HG02884 (cell line): ENCODE measurements at regions not wholly inside any gene's neighbourhood (a gene's known extent, or its start where the extent isn't known, plus 50 kb on each side); places are given as distances from the start of the nearest gene placed in this dataset.

Source experiments
- ATAC-seq: cut with Tn5 transposase; IDR thresholded peaks from one replicate; pipeline ENCODE4 v1.9.1; 2021; ENCODE audit warnings: mild to moderate bottlenecking, moderate library complexity; ENCODE audit not compliant: unreplicated experiment

GRCh38 chr13:107185889-107186288 lies 618.0 kb upstream of the ARGLU1 start:
- ATAC-seq, result no peak

- ATAC-seq, result no peak
These were observed 602.5 kb upstream of the ARGLU1 start for GRCh38 chr13:107170270-107170931.

GRCh38 chr13:107157271-107157670 lies 589.3 kb upstream of the ARGLU1 start:
- no peak for ATAC-seq

DNA sequence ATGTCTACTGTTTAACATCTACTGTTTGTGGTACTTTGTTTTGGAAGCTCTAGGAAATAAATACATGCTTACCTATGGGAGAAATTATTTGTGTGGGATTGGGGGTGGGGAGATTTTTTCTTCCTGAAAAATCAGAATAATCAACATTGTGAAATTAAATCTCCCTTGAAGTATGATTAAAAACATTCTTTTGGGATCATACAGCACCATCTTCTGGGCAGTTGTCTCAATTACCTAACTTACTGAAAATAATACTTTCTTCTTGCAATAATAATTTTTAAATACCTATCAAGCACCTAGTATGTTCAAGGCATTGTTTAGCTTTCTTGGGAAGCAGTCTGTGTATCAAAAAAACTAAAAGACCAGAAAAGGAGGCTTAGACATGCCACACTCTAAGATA lies 576.5 kb upstream of the ARGLU1 start:
- no peak for ATAC-seq

GRCh38 chr13:107141767-107142166 lies 573.8 kb upstream of the ARGLU1 start:
- ATAC-seq, result no peak

GRCh38 chr13:107139006-107139405 lies 571.1 kb upstream of the ARGLU1 start:
- no peak for ATAC-seq

- ATAC-seq, result no peak
These were observed 570.5 kb upstream of the ARGLU1 start for GRCh38 chr13:107138486-107138885.

- no peak for ATAC-seq
These were observed 566.0 kb upstream of the ARGLU1 start for GRCh38 chr13:107133950-107134349.

- no peak for ATAC-seq
These were observed 562.6 kb upstream of the ARGLU1 start for GRCh38 chr13:107130566-107130965.

GRCh38 chr13:107124730-107125129 lies 556.8 kb upstream of the ARGLU1 start:
- no peak for ATAC-seq

- ATAC-seq, result no peak
These were observed 556.3 kb upstream of the ARGLU1 start for GRCh38 chr13:107124129-107124718.

DNA sequence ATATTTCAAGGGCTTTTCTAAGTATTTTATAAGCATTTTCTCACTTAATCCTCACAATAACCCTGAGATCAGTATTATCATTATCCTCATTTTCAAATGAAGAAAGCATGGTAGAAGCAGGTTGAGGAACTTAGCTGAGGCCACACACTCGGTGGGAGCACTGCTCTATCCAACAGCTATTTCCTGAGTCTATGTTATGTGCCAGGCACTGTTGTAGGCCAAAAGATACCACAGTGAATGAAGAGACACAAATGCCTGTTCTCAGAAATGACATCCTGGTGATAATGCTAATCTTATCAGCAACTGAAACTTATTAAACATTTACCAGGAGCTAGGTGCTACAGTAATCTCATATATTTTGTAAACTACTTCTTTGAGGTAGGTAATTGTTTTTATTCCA lies 553.9 kb upstream of the ARGLU1 start:
- ATAC-seq, result no peak

- no peak for ATAC-seq
These were observed 552.3 kb upstream of the ARGLU1 start for GRCh38 chr13:107119989-107120881.

DNA sequence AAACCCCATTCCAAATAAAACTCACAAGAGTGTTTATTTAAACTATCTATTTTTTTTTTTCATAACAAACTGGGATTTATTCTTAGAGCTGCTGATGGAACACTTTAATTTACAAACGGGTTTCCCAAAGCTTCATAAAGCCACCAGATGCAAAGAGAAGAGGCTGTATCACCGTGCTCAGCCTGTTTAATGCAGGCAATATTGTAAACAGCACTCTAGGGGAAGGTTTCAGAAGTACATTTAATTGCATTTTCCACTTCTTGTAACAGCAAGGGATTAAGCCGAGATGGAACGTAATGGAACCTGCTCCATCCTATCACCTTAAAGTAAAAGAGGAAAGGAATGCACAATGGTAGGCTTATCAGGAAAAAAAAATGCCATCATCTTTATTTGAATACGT lies 550.6 kb upstream of the ARGLU1 start:
- no peak for ATAC-seq

DNA sequence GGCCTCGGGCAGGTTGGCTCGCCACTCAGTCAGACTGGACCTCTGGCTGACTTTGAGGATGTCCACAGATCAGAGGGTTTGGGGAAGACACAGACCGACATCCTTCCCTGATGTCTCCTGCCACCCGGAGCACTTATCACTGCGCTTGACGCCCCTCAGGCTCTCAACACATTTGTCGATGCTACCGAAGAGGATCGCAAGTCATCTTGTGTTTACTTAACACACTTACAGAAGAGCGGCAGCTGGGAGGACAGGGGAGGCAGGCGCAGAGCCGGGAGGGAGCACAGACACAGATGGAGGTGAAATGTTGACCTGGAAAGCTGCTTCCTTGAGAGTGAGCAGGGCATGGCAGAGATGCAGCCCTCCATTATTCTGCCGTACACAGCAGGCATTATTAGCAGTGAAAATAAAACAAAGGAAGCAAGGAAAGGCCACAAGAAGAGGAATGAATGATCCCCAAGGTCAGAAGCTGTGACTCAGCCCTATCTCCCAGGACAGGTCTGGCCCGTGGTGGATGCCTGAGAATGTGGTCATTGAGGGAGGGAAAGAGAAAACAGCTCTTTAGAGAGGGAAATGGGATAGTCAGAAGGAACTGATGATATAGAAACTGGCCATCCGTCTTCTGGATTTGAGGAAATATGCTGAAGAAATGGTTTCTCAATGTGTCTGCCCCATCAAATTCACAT lies 549.5 kb upstream of the ARGLU1 start:
- no peak for ATAC-seq

GRCh38 chr13:107113387-107113786 lies 545.5 kb upstream of the ARGLU1 start:
- no peak for ATAC-seq

- ATAC-seq, result no peak
These were observed 543.3 kb upstream of the ARGLU1 start for GRCh38 chr13:107111248-107111647.

- no peak for ATAC-seq
These were observed 536.7 kb upstream of the ARGLU1 start for GRCh38 chr13:107104631-107105030.

- ATAC-seq, result no peak
These were observed 534.7 kb upstream of the ARGLU1 start for GRCh38 chr13:107102676-107103075.

- ATAC-seq, result no peak
These were observed 531.7 kb upstream of the ARGLU1 start for GRCh38 chr13:107099661-107100060.

GRCh38 chr13:107097916-107098315 lies 530.0 kb upstream of the ARGLU1 start:
- no peak for ATAC-seq
